ENCODE measurements at regions not wholly inside any gene's neighbourhood (a gene's known extent, or its start where the extent isn't known, plus 50 kb on each side); places are given as distances from the start of the nearest gene placed in this dataset.

DNA sequence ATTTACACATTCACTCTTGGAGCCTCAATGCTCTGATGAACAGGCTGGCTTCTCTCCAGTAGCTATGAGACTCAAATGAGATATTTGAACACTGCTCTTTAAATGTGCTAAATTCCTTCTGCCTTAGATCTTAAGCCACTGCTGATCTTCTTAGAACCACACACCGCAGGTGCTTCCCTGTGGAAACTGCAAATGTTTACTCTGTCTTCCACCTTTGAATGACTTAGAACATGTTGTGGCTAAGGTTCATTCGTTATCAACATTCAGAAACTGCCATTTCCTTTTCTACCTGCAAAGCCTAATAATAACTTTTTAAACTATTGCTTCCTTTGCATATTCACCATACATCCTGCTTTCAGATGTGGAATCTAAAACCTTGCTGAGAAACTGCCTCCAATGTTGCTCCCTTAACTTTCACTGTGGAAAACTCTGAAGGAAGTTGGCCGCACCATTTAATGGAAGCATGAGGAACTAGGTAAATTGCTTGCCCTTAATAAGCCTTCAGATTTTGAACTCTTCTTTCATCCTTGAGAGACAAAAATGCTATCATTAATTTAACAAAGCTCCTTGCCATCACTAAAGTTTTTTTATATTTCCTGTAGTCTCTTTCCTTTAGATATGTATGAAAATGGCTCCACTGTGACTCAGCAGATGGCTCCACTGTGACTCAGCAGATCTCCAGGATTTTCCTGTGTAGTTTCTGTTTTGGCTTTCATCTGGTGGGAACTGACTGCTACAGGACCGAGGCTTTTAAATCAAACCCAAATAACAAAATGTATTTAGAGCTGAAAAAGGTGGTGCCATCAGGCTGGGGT is 143.8 kb downstream of the TNFSF18 start:
- Mint-ChIP-seq H3K9me3 (peaks cover 2% of the 10 kb centered on the region), H3K36me3 (peaks cover 3% of the 10 kb centered on the region), H3K27ac (peak overlapping the region; percentile 47), H3K4me3 (peak overlapping the region; percentile 5), H3K27me3 (no peaks in the 10 kb centered on the region), H3K4me1 (peaks cover 16% of the 10 kb centered on the region)
- peak; percentile 57 for ATAC-seq (ENCODE audit: low read depth)
- no peak for DNase-seq (ENCODE audit: low spot score in 2 of 2)

DNA sequence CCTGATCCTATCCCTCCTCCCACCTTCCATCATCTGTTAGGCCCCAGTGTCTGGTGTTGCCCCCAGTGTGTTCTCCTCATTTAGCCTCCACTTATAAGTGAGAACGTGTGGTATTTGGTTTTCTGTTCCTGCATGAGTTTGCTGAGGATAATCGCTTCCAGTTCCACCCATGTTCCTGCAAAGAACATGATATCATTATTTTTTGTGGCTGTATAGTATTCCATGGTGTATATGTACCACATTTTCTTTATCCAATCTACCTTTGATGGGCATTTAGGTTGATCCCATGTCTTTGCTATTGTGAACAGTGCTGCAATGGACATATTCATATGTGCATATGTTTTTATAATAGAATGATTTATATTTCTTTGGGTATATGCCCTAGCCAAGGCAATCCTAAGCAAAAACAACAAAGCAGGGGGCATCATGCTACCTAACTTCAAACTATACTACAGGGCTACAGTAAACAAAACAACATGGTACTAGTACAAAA is 142.9 kb downstream of the TNFSF18 start:
- peaks cover 16% of the 10 kb centered on the region for H3K4me1 Mint-ChIP-seq
- ATAC-seq (ENCODE audit: low read depth), result no peak

DNA sequence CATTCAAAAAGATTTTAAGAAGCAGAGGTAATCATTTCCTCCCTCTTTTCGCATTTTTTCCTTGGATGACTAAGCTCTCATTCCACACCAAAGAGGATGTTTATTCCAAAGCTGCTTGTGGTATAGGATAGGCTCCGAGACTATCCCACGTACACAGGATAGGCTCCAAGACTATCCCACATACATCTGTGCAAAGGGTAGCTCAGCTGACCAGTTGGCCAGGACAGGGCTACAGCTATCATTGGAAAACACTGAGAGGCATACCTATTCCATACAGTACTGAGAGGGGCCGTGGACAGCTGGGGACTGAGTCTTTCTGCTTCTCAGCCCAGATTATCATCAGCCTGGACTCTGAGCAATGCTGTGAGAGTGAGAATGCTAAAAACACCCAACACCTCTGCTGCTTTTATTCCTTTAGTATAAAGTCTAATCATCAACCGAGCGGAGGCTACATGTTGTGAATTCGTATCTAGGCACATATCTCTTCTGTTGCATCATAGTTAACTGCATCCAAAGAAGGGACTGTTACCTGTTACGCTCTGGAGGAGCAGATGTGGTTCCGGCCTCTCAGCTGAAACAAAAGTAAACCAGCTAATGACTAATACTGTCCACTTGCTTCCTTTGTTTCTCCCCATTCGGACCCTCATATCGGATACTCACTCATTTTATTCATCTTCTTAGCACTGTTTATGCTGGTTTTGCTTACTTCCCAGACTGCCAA is 141.0 kb downstream of the TNFSF18 start:
- DNase-seq (ENCODE audit: low spot score in 2 of 2) (no peak), ATAC-seq (ENCODE audit: low read depth) (no peak)
- Mint-ChIP-seq H3K36me3 (peaks cover 9% of the 10 kb centered on the region), H3K9me3 (peaks cover 10% of the 10 kb centered on the region), H3K27ac (no peak overlapping the region), H3K4me3 (no peak overlapping the region), H3K4me1 (peaks cover 16% of the 10 kb centered on the region), H3K27me3 (no peaks in the 10 kb centered on the region)

More for the DNA sequence above, 142.9 kb downstream of the TNFSF18 start:
- Mint-ChIP-seq H3K9me3 (peaks cover 5% of the 10 kb centered on the region), H3K27ac (no peak overlapping the region), H3K36me3 (peaks cover 5% of the 10 kb centered on the region), H3K27me3 (no peaks in the 10 kb centered on the region), H3K4me3 (no peak overlapping the region)
- no peak for DNase-seq (ENCODE audit: low spot score in 2 of 2)

DNA sequence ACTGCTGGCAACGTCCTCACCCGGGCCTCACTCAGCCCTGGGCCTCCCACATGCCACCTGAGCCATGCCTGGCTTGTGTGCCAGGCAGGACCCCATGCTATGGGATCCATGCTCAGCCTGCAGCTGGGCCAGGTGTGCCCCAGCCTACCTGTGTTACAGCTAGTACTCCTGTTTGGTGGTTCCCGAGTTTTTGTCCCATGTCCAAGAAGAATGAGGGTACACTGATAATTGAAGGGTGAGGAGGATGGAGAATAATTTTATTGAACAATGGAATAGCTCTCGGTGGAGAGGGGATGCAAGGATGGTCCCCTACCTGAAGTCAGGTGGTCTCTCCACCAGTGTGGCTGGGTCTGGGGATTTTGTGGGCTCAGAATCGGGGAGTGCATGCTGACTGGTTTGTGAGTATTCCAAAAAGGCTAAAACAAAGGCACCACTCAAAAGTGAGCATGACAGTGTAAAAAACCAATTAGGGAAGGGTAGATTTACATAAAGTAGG is 137.9 kb downstream of the TNFSF18 start:
- no peak overlapping the region for H3K27ac Mint-ChIP-seq

DNA sequence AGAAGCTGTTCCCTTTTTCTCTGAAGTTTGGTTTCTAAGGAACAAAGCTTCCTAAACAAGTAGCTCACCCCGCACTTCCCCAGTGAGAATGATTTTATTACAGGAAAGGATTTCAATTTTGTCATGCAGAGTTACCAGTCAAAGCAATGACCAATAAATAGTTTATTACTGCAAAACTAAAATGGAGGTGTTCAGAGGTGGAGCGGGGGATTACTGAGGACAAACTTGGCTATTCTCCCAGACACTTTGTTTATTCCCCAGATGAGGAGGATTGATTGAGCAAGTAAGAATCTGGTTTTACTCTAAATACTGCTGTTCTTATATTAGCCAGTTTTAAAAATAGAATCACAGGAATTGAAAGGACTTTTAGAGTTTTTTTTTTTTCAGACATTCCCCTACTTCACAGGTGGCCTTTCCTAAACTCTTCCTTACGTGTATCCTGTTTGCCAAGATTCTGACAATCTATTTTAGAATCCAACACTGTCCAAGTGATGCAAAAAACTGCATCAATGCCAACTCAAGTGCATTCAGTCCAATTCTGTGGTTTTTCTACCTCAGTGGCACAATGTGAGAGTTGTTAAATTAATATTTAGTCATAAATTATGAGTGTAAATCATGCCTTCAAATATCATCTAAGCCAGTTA is 136.1 kb downstream of the TNFSF18 start:
- Mint-ChIP-seq H3K27ac (no peak overlapping the region), H3K4me3 (no peak overlapping the region), H3K27me3 (no peaks in the 10 kb centered on the region), H3K9me3 (peaks cover 8% of the 10 kb centered on the region), H3K4me1 (peaks cover 2% of the 10 kb centered on the region), H3K36me3 (peaks cover 6% of the 10 kb centered on the region)
- ATAC-seq (ENCODE audit: low read depth) (no peak), DNase-seq (ENCODE audit: low spot score in 2 of 2) (no peak)

More for the DNA sequence above, 137.9 kb downstream of the TNFSF18 start:
- Mint-ChIP-seq H3K4me1 (peaks cover 2% of the 10 kb centered on the region), H3K27me3 (no peaks in the 10 kb centered on the region), H3K36me3 (peaks cover 9% of the 10 kb centered on the region), H3K9me3 (peaks cover 10% of the 10 kb centered on the region), H3K4me3 (no peak overlapping the region)
- DNase-seq (ENCODE audit: low spot score in 2 of 2), result no peak
- ATAC-seq (ENCODE audit: low read depth), result no peak

DNA sequence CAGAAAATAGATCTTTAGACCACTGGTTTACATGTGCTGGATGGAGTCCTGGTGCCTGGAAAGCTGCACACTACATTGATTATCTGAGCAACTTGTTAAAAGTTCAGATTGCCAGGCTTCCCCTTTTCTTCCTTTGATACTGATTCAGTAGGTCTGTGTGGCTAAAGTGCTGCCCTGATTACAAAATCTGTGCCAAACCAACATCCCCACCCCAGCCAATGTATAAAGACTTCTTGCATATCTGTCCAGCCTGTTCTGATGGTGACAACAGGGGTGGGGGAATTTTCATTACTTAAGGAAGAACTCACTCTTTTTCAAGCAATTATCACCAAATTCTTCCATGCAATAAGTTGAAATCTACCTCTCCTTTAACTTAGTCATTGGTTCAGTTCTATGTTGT is 135.5 kb downstream of the TNFSF18 start:
- Mint-ChIP-seq H3K27me3 (no peaks in the 10 kb centered on the region), H3K4me1 (peaks cover 2% of the 10 kb centered on the region), H3K4me3 (no peak overlapping the region), H3K27ac (no peak overlapping the region), H3K36me3 (peaks cover 6% of the 10 kb centered on the region), H3K9me3 (peaks cover 8% of the 10 kb centered on the region)
- no peak for DNase-seq (ENCODE audit: low spot score in 2 of 2)
- no peak for ATAC-seq (ENCODE audit: low read depth)

DNA sequence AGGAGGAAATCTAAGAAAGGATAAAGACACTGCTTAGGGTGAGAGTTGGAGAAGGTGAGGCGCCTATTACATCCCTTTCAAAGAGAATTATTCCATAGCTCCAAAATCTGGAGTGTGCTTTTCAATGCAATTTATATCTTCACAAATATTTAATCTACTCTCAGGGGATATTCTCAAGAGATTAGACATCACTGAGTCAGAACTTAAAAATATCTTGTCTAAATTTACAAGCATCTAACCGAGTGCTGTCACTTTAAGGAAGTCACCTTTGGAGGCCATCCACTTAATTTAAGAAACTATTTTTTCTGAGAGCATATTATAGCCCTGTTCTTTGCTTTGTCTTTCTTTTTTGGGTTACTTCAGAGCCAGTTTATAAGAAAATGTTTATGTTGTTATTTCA is 134.6 kb downstream of the TNFSF18 start:
- ATAC-seq (ENCODE audit: low read depth), result no peak
- Mint-ChIP-seq H3K36me3 (peaks cover 6% of the 10 kb centered on the region), H3K27me3 (no peaks in the 10 kb centered on the region), H3K27ac (no peak overlapping the region), H3K4me3 (no peak overlapping the region), H3K9me3 (peaks cover 8% of the 10 kb centered on the region), H3K4me1 (peaks cover 2% of the 10 kb centered on the region)
- DNase-seq (ENCODE audit: low spot score in 2 of 2), result no peak

DNA sequence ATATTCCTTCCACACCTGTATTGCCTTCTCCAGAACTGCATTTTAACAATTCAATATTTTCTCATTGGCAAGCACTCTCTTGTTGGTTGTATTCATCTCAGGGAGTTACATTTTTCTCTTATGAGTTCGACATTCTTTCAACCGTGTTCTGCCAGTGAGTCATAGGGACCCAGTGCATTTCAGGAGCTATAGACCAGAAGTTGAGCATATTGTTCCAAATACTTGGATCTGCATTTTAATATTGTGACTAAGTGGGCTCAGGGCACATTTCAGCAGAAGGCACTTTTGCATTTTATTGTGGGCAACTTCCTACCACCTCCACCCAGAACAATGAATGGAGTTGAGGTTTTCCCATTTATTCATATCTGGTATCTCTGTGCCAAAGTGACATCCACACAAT is 132.8 kb downstream of the TNFSF18 start:
- no peak overlapping the region for H3K4me3 Mint-ChIP-seq
- peaks cover 2% of the 10 kb centered on the region for H3K4me1 Mint-ChIP-seq
- DNase-seq (ENCODE audit: low spot score in 2 of 2) (no peak), ATAC-seq (ENCODE audit: low read depth) (no peak)
- no peaks in the 10 kb centered on the region for H3K27me3 Mint-ChIP-seq
- H3K36me3 Mint-ChIP-seq, result peaks cover 3% of the 10 kb centered on the region
- H3K9me3 Mint-ChIP-seq, result peaks cover 4% of the 10 kb centered on the region
- H3K27ac Mint-ChIP-seq, result no peak overlapping the region

DNA sequence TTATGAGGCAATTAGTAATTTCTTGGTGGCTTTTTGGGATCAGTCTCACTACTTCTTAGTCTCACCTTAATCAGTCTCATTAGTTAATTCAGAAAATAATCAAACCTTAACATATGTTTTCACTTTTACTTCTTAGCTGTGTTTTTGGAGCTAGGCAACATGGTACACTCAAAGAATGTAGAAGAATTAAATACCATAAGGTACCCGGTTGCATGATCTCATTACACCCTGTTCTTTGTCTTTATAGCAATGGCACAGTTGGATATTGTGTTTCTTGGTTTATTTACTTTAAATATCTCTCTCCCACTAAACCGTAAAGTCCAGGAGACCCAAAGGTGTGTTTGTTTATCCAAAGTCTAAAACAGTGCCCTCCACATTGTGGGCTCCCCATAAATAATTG is 132.3 kb downstream of the TNFSF18 start:
- Mint-ChIP-seq H3K4me3 (no peak overlapping the region), H3K27me3 (no peaks in the 10 kb centered on the region), H3K36me3 (peaks cover under 1% of the 10 kb centered on the region), H3K4me1 (peaks cover 2% of the 10 kb centered on the region), H3K27ac (no peak overlapping the region), H3K9me3 (peaks cover 1% of the 10 kb centered on the region)
- DNase-seq (ENCODE audit: low spot score in 2 of 2) (no peak), ATAC-seq (ENCODE audit: low read depth) (no peak)

DNA sequence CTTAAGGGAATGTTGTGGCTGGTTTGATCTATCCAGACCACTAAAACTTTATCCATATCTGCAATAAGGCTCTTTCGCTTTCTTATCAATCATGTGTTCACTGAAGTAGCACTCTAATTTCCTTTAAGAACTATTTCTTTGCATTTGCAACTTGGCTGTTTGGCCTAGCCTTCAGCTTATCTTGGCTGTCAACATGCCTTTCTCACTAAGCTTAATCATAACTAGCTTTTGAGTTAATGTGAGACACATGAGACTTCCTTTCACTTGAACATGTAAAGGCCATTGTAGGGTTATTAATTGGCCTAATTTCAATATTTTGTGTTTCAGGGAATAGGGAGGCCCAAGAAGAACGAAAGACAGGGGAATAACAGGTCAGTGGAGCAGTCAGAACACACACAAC is 124.7 kb downstream of the TNFSF18 start:
- H3K27ac Mint-ChIP-seq, result no peak overlapping the region
- no peaks in the 10 kb centered on the region for H3K36me3 Mint-ChIP-seq
- no peak overlapping the region for H3K4me3 Mint-ChIP-seq
- DNase-seq (ENCODE audit: low spot score in 2 of 2), result no peak
- ATAC-seq (ENCODE audit: low read depth), result no peak
- no peaks in the 10 kb centered on the region for H3K27me3 Mint-ChIP-seq
- no peaks in the 10 kb centered on the region for H3K4me1 Mint-ChIP-seq
- H3K9me3 Mint-ChIP-seq, result no peaks in the 10 kb centered on the region

DNA sequence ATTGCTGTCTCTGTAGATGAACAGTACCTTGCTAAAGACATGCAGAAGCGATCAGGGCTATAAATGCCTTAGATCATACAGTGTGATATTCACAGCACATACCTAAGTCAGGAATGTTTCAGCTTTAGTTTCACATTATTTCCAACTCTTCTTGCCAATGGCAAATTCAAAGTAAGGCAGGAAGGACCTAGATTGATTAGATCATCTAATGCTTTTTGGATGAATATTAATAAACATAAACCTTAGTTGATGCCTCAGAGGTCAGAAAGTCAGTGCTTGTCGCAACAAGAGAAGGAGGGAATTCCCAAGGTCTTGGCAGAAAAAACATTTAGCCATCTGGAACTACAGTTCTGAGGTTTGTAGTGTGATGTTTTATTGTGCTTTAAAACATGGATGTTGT is 122.3 kb downstream of the TNFSF18 start:
- H3K36me3 Mint-ChIP-seq, result no peaks in the 10 kb centered on the region
- H3K27me3 Mint-ChIP-seq, result no peaks in the 10 kb centered on the region
- no peaks in the 10 kb centered on the region for H3K9me3 Mint-ChIP-seq
- H3K4me3 Mint-ChIP-seq, result no peak overlapping the region
- ATAC-seq (ENCODE audit: low read depth), result no peak
- peaks cover 4% of the 10 kb centered on the region for H3K4me1 Mint-ChIP-seq
- H3K27ac Mint-ChIP-seq, result no peak overlapping the region
- DNase-seq (ENCODE audit: low spot score in 2 of 2), result no peak

DNA sequence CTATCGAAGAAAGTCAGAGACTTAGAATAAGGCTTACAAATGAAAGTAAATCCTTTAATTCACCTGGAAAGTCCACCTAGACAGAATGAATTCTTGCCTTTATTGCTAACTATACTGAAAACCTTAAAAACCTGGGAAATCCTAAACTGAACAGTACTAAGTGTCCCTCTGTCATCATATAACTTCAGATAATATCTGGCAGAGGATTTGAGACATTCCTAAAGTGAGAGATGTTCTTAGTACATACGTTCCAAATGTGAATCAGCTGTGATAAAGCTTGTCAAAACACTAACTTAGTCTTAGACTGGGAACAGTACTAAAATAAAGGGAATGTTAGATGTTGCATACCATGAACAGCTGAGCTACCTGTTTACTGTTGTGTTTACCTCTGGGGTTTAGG is 121.7 kb downstream of the TNFSF18 start:
- no peaks in the 10 kb centered on the region for H3K36me3 Mint-ChIP-seq
- no peaks in the 10 kb centered on the region for H3K9me3 Mint-ChIP-seq
- no peak overlapping the region for H3K4me3 Mint-ChIP-seq
- H3K27me3 Mint-ChIP-seq, result no peaks in the 10 kb centered on the region
- ATAC-seq (ENCODE audit: low read depth) (no peak), DNase-seq (ENCODE audit: low spot score in 2 of 2) (no peak)
- no peak overlapping the region for H3K27ac Mint-ChIP-seq
- peaks cover 4% of the 10 kb centered on the region for H3K4me1 Mint-ChIP-seq

DNA sequence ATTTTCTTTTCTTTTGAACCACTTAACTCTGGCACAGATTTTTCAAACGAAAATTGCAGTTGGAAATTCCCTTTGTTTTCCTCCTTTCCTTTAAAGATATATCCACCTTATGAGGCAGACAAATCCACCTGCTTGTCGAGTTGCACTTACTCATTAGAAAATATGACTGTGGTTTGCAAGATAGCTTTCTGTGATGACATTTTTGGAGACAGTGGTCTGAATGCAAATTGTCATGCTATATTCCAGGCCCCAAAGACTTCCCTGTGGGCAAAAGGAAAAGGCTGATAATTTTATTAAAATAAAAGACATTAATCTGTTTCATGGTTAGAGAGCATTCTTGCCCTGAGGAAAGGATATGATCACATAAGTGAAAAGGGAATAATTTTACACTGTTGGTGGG is 120.6 kb downstream of the TNFSF18 start:
- H3K27ac Mint-ChIP-seq, result no peak overlapping the region
- no peaks in the 10 kb centered on the region for H3K36me3 Mint-ChIP-seq
- H3K9me3 Mint-ChIP-seq, result no peaks in the 10 kb centered on the region
- H3K4me3 Mint-ChIP-seq, result no peak overlapping the region
- H3K27me3 Mint-ChIP-seq, result no peaks in the 10 kb centered on the region
- DNase-seq (ENCODE audit: low spot score in 2 of 2), result no peak
- peaks cover 7% of the 10 kb centered on the region for H3K4me1 Mint-ChIP-seq
- no peak for ATAC-seq (ENCODE audit: low read depth)

DNA sequence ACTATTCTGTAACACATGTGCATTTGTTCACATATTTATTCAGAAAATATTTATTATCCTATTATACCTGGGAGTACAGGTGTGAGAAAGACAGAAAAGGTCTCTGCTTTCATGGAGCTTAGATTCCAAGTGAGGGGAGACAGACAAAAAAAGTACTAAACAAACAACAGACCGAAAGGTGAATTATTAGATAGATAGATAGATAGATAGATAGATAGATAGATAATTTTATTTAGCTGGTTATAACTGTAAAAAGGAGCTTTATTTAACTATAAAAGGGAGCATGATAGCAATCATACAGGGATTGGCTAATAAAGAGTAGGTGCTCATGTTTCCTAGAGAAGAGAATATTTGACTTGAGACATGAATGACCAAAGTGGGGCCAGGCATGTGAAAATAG is 119.4 kb downstream of the TNFSF18 start:
- no peaks in the 10 kb centered on the region for H3K9me3 Mint-ChIP-seq
- ATAC-seq (ENCODE audit: low read depth) (no peak), DNase-seq (ENCODE audit: low spot score in 2 of 2) (no peak)
- H3K4me3 Mint-ChIP-seq, result no peak overlapping the region
- peaks cover 8% of the 10 kb centered on the region for H3K4me1 Mint-ChIP-seq
- H3K27me3 Mint-ChIP-seq, result no peaks in the 10 kb centered on the region
- no peak overlapping the region for H3K27ac Mint-ChIP-seq
- H3K36me3 Mint-ChIP-seq, result no peaks in the 10 kb centered on the region
